Mesenchymal stem cell (in vitro differentiated cells and primary cell): ENCODE measurements at regions not wholly inside any gene's neighbourhood (a gene's known extent, or its start where the extent isn't known, plus 50 kb on each side); places are given as distances from the start of the nearest gene placed in this dataset.

Source experiments
- DNase-seq: peaks from one replicate; pipeline ENCODE4 v3.0.0-alpha.2; 2013
- H2AFZ ChIP-seq: one replicate; pipeline ENCODE4 v1.6.1; 2013; ENCODE audit warnings: low read depth, mild to moderate bottlenecking, control low read depth, inconsistent platforms, low read length, moderate library complexity
- H2AK5ac ChIP-seq: 2 replicates; pipeline ENCODE4 v1.6.1; 2013; ENCODE audit warnings: low read length, moderate library complexity, mild to moderate bottlenecking, inconsistent platforms; ENCODE audit not compliant: severe bottlenecking
- H2BK120ac ChIP-seq: one replicate; pipeline ENCODE4 v1.6.1; 2013; ENCODE audit warnings: low read depth, mild to moderate bottlenecking, inconsistent platforms, low read length, moderate library complexity
- H2BK12ac ChIP-seq, 2 experiments: one replicate each; pipeline ENCODE4 v1.6.1; 2013; ENCODE audit warnings: inconsistent platforms in 2 of 2, low read length in 2 of 2, mild to moderate bottlenecking in 2 of 2, moderate library complexity in 2 of 2, control low read depth in 1 of 2
- H2BK15ac ChIP-seq: one replicate; pipeline ENCODE4 v1.6.1; 2013; ENCODE audit warnings: mild to moderate bottlenecking, low read depth, inconsistent platforms; ENCODE audit not compliant: poor library complexity, severe bottlenecking
- H2BK5ac ChIP-seq: 2 replicates; pipeline ENCODE4 v1.6.1; 2013; ENCODE audit warnings: low read depth, mild to moderate bottlenecking, low read length, control low read depth, inconsistent platforms; ENCODE audit not compliant: poor library complexity, severe bottlenecking
- H3K14ac ChIP-seq, 2 experiments: one replicate each; pipeline ENCODE4 v1.6.1; 2013; ENCODE audit warnings: inconsistent platforms in 2 of 2, low read length in 2 of 2, control low read depth in 1 of 2, mild to moderate bottlenecking in 1 of 2, moderate library complexity in 1 of 2
- H3K18ac ChIP-seq, 2 experiments: one replicate each; pipeline ENCODE4 v1.6.1; 2013; ENCODE audit warnings: inconsistent platforms in 2 of 2, low read length in 2 of 2, control low read depth in 1 of 2, low read depth in 1 of 2, mild to moderate bottlenecking in 1 of 2
- H3K23ac ChIP-seq, 2 experiments: one replicate each; pipeline ENCODE4 v1.6.1; 2013; ENCODE audit warnings: inconsistent platforms in 2 of 2, low read length in 2 of 2, mild to moderate bottlenecking in 2 of 2, moderate library complexity in 2 of 2, control low read depth in 1 of 2
- H3K27ac ChIP-seq: 2 replicates; pipeline ENCODE4 v1.5.1; 2013; ENCODE audit warnings: mild to moderate bottlenecking, moderate library complexity, low read length, control low read depth, inconsistent platforms; ENCODE audit not compliant: poor library complexity, severe bottlenecking
- H3K27me3 ChIP-seq, 2 experiments: 2 replicates each; pipeline versions ENCODE4 v1.6.1 to v1.7.0; 2013; ENCODE audit warnings: low read length in 2 of 2, mild to moderate bottlenecking in 2 of 2, moderate library complexity in 2 of 2, control low read depth in 1 of 2, inconsistent platforms in 1 of 2; ENCODE audit not compliant: control insufficient read depth in 1 of 2, insufficient read depth in 1 of 2
- H3K36me3 ChIP-seq, 2 experiments: 2 replicates each; pipeline versions ENCODE4 v1.6.1 to v1.7.0; 2013; ENCODE audit warnings: low read length in 2 of 2, control low read depth in 1 of 2, inconsistent platforms in 1 of 2, low read depth in 1 of 2, mild to moderate bottlenecking in 1 of 2; ENCODE audit not compliant: insufficient read depth in 2 of 2, control insufficient read depth in 1 of 2
- H3K4ac ChIP-seq, 2 experiments: one replicate each; pipeline ENCODE4 v1.6.1; 2013; ENCODE audit warnings: inconsistent platforms in 2 of 2, low read length in 2 of 2, mild to moderate bottlenecking in 2 of 2, moderate library complexity in 2 of 2, control low read depth in 1 of 2, low read depth in 1 of 2
- H3K4me1 ChIP-seq: 2 replicates; pipeline ENCODE4 v1.6.1; 2013; ENCODE audit warnings: low read depth, low read length, control low read depth; ENCODE audit not compliant: control insufficient read depth, insufficient read depth
- H3K4me2 ChIP-seq: 2 replicates; pipeline ENCODE4 v1.6.1; 2013; ENCODE audit warnings: low read length, mild to moderate bottlenecking, inconsistent platforms; ENCODE audit not compliant: poor library complexity, severe bottlenecking
- H3K4me3 ChIP-seq, 2 experiments: 2 replicates each; pipeline versions ENCODE4 v1.5.1 to v1.7.0; 2013; ENCODE audit warnings: low read length in 2 of 2, mild to moderate bottlenecking in 2 of 2, control low read depth in 1 of 2, low read depth in 1 of 2; ENCODE audit not compliant: insufficient read depth in 1 of 2
- H3K79me1 ChIP-seq: replicated peaks from 2 replicates; pipeline ENCODE4 v1.6.1; 2013; ENCODE audit warnings: mild to moderate bottlenecking, control low read depth, low read length, inconsistent platforms; ENCODE audit not compliant: poor library complexity, severe bottlenecking
- H3K9ac ChIP-seq: 2 replicates; pipeline ENCODE4 v1.7.0; 2013; ENCODE audit warnings: mild to moderate bottlenecking, low read length, moderate library complexity
- H3K9me3 ChIP-seq: 2 replicates; pipeline ENCODE4 v1.7.0; 2013; ENCODE audit warnings: mild to moderate bottlenecking, low read length; ENCODE audit not compliant: control insufficient read depth
- H4K8ac ChIP-seq: one replicate; pipeline ENCODE4 v1.6.1; 2013; ENCODE audit warnings: inconsistent platforms, mild to moderate bottlenecking, low read length, moderate library complexity
- H4K91ac ChIP-seq: one replicate; pipeline ENCODE4 v1.6.1; 2013; ENCODE audit warnings: mild to moderate bottlenecking, low read length, inconsistent platforms
- WGBS: methylation state at CpG from one replicate; pipeline ENCODE4 v1.1.7; 2013; ENCODE audit warnings: mixed read lengths; 5-methylcytosine and 5-hydroxymethylcytosine counted together

- no peak overlapping the region for H2BK5ac ChIP-seq
- H3K9me3 ChIP-seq: no peaks in the 10 kb centered on the region
- no peak overlapping the region for H3K4ac ChIP-seq
- no peak overlapping the region for H2BK12ac ChIP-seq
- H4K91ac ChIP-seq: no peak overlapping the region
- no peaks in the 10 kb centered on the region for H3K36me3 ChIP-seq
- no peak overlapping the region for H4K8ac ChIP-seq
- no peak overlapping the region for H3K14ac ChIP-seq
- H2BK15ac ChIP-seq: no peak overlapping the region
- 100% methylated on average over 2 of the region's 2 CpGs for WGBS
- no peak overlapping the region for H3K9ac ChIP-seq
- peaks cover 0 to 16% of the 10 kb centered on the region in 2 experiments for H3K27me3 ChIP-seq
- no peak overlapping the region for H2BK120ac ChIP-seq
- H3K79me1 ChIP-seq: no peaks in the 10 kb centered on the region
- H3K4me2 ChIP-seq: no peak overlapping the region
- H3K18ac ChIP-seq: no peak overlapping the region
- no peak overlapping the region for H2AK5ac ChIP-seq
- H3K27ac ChIP-seq: no peak overlapping the region
- H2AFZ ChIP-seq: no peak overlapping the region
- DNase-seq: no peak
- peaks cover 5% of the 10 kb centered on the region for H3K4me1 ChIP-seq
- H3K23ac ChIP-seq: no peak overlapping the region
- H3K4me3 ChIP-seq: no peak overlapping the region
Observed at GRCh38 chr12:94799136-94799535, 148.8 kb upstream of the TMCC3 start.

GRCh38 chr12:94798113-94798512 is 147.8 kb upstream of the TMCC3 start:
- H2BK15ac ChIP-seq: no peak overlapping the region
- H2BK120ac ChIP-seq: no peak overlapping the region
- no peak overlapping the region for H3K4me3 ChIP-seq
- H3K9me3 ChIP-seq: no peaks in the 10 kb centered on the region
- DNase-seq: no peak
- no peak overlapping the region for H4K8ac ChIP-seq
- H2BK5ac ChIP-seq: no peak overlapping the region
- no peak overlapping the region for H2AK5ac ChIP-seq
- H3K18ac ChIP-seq: no peak overlapping the region
- H3K27ac ChIP-seq: no peak overlapping the region
- no peak overlapping the region for H2BK12ac ChIP-seq
- no peak overlapping the region for H3K9ac ChIP-seq
- H3K4me1 ChIP-seq: peaks cover 5% of the 10 kb centered on the region
- no peak overlapping the region for H4K91ac ChIP-seq
- H3K14ac ChIP-seq: no peak overlapping the region
- H3K4me2 ChIP-seq: no peak overlapping the region
- H3K27me3 ChIP-seq: peaks cover 0 to 13% of the 10 kb centered on the region in 2 experiments
- H3K23ac ChIP-seq: no peak overlapping the region
- H3K36me3 ChIP-seq: no peaks in the 10 kb centered on the region
- no peak overlapping the region for H2AFZ ChIP-seq
- no peak overlapping the region for H3K4ac ChIP-seq
- no peaks in the 10 kb centered on the region for H3K79me1 ChIP-seq
- 80% methylated on average over 1 of the region's 1 CpG for WGBS

- Histone ChIP-seq H3K36me3 (no peaks in the 10 kb centered on the region), H3K4me2 (no peak overlapping the region), H3K79me1 (no peaks in the 10 kb centered on the region), H3K4me3 (no peak overlapping the region), H2BK120ac (no peak overlapping the region), H3K9me3 (no peaks in the 10 kb centered on the region), H3K4me1 (peaks cover 12% of the 10 kb centered on the region), H3K27me3 (peaks cover 0 to 21% of the 10 kb centered on the region in 2 experiments), H2AFZ (no peak overlapping the region), H2BK12ac (peak overlapping the region in 1 of 2 experiments; percentile 26), H3K4ac (no peak overlapping the region), H4K8ac (no peak overlapping the region), H4K91ac (no peak overlapping the region), H2BK5ac (no peak overlapping the region), H3K14ac (no peak overlapping the region), H3K23ac (no peak overlapping the region), H2AK5ac (no peak overlapping the region), H3K9ac (no peak overlapping the region), H3K18ac (no peak overlapping the region), H3K27ac (peak overlapping the region; percentile 22), H2BK15ac (no peak overlapping the region)
- DNase-seq: peak; percentile 65
- WGBS: 40% methylated on average over 9 of the region's 9 CpGs
Observed at GRCh38 chr12:94795520-94795919, 145.2 kb upstream of the TMCC3 start.

DNA sequence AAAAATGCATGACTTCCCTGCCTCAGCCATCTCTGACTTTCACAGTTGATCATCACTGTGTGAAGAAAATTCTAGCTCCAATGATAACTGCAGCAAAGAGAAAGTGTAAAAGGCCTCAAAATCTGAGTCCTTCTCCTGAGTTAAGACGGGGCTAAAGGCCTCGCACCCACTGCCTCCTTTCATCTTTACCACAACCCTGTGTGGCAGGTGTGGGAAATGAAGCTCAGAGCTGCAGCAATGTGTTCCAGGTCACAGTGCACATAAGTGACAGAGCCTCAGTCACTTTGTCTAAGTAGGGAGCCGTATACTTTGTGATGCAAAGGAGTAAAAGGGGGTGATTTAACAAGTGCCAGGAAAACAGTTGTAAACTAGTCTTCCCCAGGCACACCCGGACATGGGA is 144.7 kb upstream of the TMCC3 start:
- Histone ChIP-seq H3K36me3 (no peaks in the 10 kb centered on the region), H2AFZ (no peak overlapping the region), H3K4me3 (no peak overlapping the region), H3K18ac (no peak overlapping the region), H3K4ac (no peak overlapping the region), H3K4me1 (peaks cover 12% of the 10 kb centered on the region), H3K9ac (no peak overlapping the region), H2AK5ac (peak overlapping the region; percentile 68), H3K9me3 (no peaks in the 10 kb centered on the region), H3K27ac (no peak overlapping the region), H3K27me3 (peaks cover 3 to 26% of the 10 kb centered on the region in 2 experiments), H2BK15ac (no peak overlapping the region), H4K8ac (no peak overlapping the region), H2BK5ac (no peak overlapping the region), H3K4me2 (no peak overlapping the region), H4K91ac (no peak overlapping the region), H3K79me1 (no peaks in the 10 kb centered on the region), H3K14ac (no peak overlapping the region), H3K23ac (no peak overlapping the region), H2BK12ac (no peak overlapping the region), H2BK120ac (no peak overlapping the region)
- 57% methylated on average over 1 of the region's 4 CpGs for WGBS
- no peak for DNase-seq
